Fibroblast of pulmonary artery (primary cell): ENCODE measurements at regions not wholly inside any gene's neighbourhood (a gene's known extent, or its start where the extent isn't known, plus 50 kb on each side); places are given as distances from the start of the nearest gene placed in this dataset.

Experiments used
- DNase-seq: peaks from one replicate; pipeline ENCODE4 v3.0.0-alpha.2; 2010; ENCODE audit warnings: low read depth
- H3K4me3 ChIP-seq: replicated peaks from 2 replicates; pipeline ENCODE4 v1.5.1; 2011; ENCODE audit warnings: low read depth, mild to moderate bottlenecking, control low read depth, low read length, moderate library complexity
- TF ChIP-seq, protein P1 (sequence below): IDR thresholded peaks from 2 replicates; pipeline ENCODE4 v1.5.1; 2011; ENCODE audit warnings: mild to moderate bottlenecking, control low read depth, low read length, inconsistent platforms; ENCODE audit errors: missing control alignments

DNA sequence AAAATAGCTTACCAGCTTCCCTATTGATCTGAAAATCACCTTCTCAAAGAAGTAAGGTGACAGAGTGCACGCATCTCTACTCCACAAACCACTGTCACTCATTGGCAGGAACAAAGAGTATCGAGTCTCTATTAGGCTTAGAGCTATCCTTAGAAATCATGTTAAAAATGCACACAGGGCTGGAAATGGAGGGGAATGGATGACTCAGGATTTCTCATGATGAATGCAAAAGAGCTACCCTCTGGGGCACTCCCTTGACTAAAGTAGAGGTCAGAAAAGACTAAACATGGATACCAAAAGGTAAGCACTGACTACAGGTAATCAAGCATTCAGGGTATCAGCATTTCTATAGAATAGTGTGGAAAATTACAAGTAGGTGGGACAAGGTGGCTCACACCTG, 96.1 kb upstream of the ANO4 start:
- no peak for DNase-seq
- TF ChIP-seq, protein P1, sequence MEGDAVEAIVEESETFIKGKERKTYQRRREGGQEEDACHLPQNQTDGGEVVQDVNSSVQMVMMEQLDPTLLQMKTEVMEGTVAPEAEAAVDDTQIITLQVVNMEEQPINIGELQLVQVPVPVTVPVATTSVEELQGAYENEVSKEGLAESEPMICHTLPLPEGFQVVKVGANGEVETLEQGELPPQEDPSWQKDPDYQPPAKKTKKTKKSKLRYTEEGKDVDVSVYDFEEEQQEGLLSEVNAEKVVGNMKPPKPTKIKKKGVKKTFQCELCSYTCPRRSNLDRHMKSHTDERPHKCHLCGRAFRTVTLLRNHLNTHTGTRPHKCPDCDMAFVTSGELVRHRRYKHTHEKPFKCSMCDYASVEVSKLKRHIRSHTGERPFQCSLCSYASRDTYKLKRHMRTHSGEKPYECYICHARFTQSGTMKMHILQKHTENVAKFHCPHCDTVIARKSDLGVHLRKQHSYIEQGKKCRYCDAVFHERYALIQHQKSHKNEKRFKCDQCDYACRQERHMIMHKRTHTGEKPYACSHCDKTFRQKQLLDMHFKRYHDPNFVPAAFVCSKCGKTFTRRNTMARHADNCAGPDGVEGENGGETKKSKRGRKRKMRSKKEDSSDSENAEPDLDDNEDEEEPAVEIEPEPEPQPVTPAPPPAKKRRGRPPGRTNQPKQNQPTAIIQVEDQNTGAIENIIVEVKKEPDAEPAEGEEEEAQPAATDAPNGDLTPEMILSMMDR = no peak
- no peak overlapping the region for H3K4me3 ChIP-seq

DNA sequence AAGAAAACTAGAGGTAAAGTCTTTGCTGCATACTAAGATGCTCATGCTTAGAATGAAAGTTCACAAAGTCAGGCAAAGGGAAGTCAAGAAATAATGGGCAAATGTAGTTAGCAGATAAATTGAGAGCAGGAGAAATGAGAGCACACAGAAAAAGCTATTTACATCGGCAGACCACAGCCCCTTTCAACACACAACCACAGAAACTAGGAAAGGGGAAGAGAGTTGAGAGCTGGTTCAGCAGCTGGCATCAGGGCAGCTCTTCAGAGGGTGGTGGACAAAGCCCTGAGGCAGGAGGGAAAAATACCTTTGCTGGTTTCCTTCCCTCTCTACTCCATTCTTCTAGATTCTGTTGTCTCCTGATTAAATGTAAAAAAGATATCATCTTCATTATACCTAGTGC, 95.4 kb upstream of the ANO4 start:
- DNase-seq = no peak
- TF ChIP-seq, protein P1 = no peak
- no peak overlapping the region for H3K4me3 ChIP-seq

DNA sequence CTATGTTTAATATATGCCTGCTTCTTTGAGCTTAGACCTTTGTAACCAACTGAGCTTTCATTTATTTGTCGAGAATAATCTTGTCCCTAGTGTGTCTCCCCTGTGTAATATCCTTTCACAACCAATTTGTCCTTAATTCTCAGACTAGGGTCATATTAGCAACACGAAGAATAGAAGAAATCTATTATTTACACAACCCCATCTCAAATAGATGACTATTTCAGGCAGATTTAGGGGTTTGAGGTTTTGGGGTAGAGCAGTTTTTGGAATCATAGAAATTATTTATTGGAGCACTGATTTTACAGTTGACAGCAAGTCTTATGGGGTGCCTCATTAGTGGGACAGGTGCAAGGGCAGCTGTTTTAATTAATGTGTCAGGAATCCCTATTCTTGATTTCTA, 91.2 kb upstream of the ANO4 start:
- TF ChIP-seq, protein P1 = no peak
- DNase-seq = no peak
- no peak overlapping the region for H3K4me3 ChIP-seq

DNA sequence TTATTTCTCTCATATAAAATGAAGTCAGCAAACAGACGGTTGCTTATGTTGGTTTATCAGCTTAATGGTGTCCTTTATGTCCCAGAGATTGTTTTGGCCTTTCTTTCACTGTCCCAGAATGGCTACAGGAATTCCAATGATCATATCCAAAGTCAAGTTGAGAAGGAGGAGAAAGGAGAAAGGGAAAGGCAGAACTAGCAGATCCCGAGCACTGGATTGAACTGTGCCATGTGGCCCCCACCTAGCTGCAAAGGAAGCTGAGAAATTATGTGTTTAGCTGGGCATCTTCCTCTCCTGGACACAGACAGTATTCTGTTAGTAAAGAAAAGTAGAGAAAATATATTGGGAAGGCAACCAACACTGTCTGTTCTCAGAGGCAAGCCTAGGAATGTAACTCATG, 90.7 kb upstream of the ANO4 start:
- TF ChIP-seq, protein P1 = no peak
- no peak for DNase-seq
- no peak overlapping the region for H3K4me3 ChIP-seq

DNA sequence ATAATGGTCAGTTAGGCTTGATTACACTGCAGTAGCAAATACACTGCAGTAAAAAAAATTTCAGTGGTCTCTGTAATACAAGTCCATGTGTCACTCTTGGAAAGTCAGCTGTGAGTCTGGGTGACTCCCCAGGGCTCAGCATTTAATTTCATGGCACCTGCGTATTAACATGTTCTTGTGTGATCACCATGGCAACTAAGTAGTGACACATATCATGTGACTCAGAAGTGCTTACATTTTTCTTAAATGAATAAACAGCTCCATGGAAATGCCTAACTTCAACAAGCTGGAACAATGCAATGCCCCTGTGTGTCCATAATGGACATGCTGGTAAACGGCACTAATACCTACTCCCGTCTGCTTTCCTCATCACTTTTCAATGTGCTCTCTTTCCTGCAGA, 88.5 kb upstream of the ANO4 start:
- DNase-seq = peak; percentile 65
- TF ChIP-seq, protein P1 = no peak
- H3K4me3 ChIP-seq = no peak overlapping the region

DNA sequence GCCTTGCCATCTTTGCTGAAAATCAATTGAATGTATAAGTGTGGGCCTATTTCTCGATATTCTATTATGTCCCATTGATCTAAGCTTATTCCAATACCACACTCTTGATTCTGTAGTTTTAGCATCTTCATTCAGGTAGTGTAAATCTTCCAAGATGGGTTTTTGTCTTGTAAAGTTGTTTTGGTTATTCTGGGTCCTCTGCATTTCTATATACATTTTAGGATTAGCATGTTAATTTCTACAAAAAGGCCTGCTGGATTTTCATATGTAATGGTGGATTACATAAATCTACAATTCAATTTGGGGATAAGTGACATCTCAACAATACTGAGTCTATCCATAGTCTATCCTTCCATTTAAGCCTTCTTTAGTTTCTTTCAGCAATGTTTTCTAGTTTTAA, 86.0 kb upstream of the ANO4 start:
- no peak overlapping the region for H3K4me3 ChIP-seq
- TF ChIP-seq, protein P1 = no peak
- no peak for DNase-seq
